CD4-positive, alpha-beta T cell treated with Interleukin-4 for 4 hours (primary cell): ENCODE measurements at regions not wholly inside any gene's neighbourhood (a gene's known extent, or its start where the extent isn't known, plus 50 kb on each side); places are given as distances from the start of the nearest gene placed in this dataset.

ENCODE experiments used
- DNase-seq: peaks from one replicate; pipeline ENCODE4 v3.0.0-alpha.2; 2020

DNA sequence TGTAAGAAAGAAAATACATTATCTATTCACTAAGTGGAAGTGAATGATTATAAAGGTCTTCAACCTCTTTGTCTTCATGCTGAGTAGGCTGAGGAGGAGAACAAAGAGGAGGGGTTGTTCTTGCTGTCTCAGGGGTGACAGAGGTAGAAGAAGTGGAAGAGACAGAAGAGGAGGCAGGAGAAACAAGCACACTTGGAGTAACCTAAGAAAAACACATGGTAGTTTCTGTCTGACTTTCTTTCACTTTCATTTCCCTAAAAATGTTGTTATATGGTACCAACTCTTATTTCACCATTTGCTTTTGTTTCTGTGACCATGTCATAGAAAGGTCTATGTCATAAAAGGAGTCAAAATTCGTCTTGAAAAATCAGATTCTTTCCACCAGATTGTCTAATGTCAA is 696.6 kb upstream of the BRINP3 start:
- no peak for DNase-seq

GRCh38 chr1:191176131-191176530 is 698.5 kb upstream of the BRINP3 start:
- DNase-seq, result no peak

- DNase-seq, result no peak
Measured at GRCh38 chr1:191206513-191207207, 729.0 kb upstream of the BRINP3 start.

DNA sequence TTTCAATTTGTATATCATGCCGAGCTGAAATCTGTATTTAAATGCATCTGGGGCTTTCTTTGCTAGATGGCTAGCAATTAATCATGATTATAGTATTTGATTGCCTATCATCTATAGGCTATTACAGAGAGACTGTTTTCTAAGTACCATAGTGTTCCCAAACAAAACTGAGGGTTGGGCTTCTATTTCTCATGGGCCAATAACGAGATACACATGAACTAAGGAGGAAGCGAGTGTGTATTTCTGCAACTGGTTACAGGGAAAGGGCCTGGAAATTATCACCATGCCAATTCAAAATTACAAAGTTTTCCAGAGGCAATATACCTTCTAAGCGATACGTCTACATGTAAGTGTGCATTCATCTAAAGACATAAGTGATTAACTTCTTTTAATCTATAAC is 744.5 kb upstream of the BRINP3 start:
- no peak for DNase-seq

- no peak for DNase-seq
Measured at GRCh38 chr1:191240925-191241324, 763.3 kb upstream of the BRINP3 start.

- no peak for DNase-seq
Measured at GRCh38 chr1:191255354-191256054, 777.8 kb upstream of the BRINP3 start.

DNA sequence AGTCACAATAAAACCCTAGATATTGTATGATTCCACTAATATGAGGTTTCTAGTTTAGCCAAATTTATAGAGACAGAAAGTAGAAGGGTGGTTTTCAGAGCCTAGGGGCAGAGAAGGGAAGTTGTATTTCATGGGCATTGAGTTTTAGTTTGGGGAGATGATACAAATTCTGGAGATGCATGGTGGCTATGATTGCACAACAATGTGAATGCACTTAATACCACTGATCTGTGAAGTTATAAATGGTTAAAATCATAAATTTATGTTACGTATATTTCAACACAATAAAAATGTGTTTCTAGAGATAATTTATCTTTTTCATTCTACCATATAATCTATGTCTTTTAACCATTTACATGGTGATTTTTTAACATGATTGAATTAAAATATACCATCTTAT is 779.3 kb upstream of the BRINP3 start:
- no peak for DNase-seq

DNA sequence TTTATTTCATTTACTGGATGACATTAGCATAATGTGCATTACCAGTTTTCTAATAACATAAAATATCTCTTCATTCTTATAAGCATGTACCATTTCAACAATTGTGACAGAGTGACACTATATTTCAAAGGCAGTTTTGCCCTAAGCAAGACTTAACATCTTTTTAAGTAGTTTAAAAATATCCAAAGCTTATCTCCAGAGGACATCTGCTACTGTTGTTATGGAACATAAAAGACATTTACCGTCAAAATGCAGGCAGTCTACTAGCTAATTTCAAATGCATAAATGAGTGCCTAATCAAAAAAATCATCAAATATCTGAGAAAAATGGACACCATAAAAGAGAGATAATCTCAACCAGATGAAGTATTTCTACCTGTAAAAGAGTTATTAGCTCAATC is 782.4 kb upstream of the BRINP3 start:
- no peak for DNase-seq

- no peak for DNase-seq
Measured at GRCh38 chr1:191261111-191261510, 783.4 kb upstream of the BRINP3 start.

- no peak for DNase-seq
Measured at GRCh38 chr1:191279266-191279800, 801.7 kb upstream of the BRINP3 start.

DNA sequence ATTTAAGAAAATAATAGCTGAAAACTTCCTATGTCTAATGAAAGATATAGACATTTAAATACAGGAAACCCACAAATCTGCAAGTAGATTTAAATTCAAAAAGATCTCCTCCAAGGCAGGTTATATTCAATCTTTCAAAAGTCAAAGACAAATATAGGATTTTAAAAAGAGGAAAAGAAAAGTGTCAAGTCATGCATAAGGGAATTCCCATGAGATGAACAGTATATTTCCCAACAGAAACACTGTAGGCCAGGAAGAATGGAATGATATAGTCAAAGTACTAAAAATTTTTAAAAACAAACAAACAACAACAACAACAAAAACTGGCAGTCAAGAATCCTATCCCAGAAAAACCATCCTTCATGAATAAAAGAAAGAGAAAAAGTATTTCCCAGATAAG is 806.5 kb upstream of the BRINP3 start:
- no peak for DNase-seq

DNA sequence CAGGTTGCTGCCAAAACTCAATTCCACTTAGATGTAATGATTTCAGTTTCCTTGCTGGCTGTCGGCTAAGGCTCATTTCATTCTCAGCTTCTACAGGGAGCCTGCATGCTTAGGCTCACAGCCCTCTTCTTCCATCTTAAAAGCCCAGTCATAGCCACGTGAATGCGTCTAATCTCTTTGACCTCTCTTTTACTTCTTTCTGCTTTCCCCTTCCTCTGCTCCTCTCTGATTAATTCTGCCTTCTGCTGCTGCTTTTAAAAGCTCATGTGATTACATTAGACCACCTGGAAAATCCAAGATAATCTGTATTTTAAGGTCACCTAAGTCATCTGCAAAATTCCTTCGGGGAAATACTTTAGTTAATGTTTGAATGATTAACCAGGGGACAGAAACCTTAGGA is 812.8 kb upstream of the BRINP3 start:
- DNase-seq, result no peak

GRCh38 chr1:191305370-191305769 is 827.7 kb upstream of the BRINP3 start:
- no peak for DNase-seq

DNA sequence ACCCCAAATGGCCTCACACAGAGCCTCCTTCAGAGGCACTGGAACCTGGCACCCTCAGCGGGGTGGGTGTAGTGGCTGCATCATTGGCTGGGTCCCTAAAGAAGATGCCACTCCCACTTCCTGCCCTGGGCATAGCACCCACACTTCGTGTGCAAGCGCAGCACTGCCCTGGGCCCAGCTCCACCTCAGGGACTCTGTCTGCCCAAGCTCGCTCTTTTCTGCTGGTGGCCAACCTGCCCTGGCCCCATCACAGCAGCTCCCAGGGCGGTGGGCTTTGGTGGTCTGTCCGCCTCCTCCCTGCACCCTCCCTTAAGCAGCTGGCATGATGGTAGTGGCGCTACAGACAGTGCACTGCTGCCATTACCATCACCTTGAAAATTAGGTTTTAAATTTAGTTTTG is 829.3 kb upstream of the BRINP3 start:
- no peak for DNase-seq

GRCh38 chr1:191320062-191320461 is 838.2 kb upstream of the RGS18 start:
- DNase-seq, result no peak

GRCh38 chr1:191327868-191328267 is 830.4 kb upstream of the RGS18 start:
- no peak for DNase-seq

DNA sequence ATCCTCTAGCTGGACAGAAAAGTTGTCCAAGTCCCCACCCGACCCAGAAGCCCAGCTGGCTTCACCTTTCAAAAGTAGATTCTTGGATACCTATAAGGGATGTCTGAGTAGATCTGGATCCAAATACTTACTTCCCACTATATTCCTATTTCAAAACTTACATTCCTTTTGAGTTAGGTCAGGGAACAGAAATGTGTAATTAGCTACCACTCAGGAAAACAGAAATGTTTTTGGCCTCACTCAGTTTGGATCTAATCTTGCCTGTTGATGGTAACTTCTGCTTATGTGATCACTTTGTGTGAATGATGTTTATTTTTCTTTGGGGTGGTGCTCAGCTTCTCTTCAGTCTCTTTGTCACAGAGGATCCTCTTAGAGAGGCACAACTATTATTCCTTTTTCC is 814.4 kb upstream of the RGS18 start:
- DNase-seq, result no peak

DNA sequence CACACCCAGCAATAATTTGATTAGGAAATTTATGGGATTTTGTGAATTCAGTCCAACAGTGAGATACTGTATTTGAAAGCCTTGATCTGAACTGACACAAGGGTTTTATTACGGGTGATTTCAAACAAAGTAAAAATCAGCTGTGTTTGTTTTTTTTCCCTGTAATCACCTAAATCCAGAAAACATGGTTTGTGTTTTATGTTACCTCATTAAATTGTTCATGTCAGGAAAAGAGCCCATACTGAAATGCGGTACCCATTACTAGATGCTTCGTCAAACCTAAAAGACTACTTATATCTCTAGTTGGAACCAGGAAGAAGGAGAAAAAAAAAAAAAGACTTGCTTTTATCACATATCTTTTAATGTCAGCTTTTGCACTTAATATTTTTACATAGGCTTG is 811.9 kb upstream of the RGS18 start:
- no peak for DNase-seq

GRCh38 chr1:191348328-191348727 is 809.9 kb upstream of the RGS18 start:
- no peak for DNase-seq

- no peak for DNase-seq
Measured at GRCh38 chr1:191350938-191351337, 807.3 kb upstream of the RGS18 start.

DNA sequence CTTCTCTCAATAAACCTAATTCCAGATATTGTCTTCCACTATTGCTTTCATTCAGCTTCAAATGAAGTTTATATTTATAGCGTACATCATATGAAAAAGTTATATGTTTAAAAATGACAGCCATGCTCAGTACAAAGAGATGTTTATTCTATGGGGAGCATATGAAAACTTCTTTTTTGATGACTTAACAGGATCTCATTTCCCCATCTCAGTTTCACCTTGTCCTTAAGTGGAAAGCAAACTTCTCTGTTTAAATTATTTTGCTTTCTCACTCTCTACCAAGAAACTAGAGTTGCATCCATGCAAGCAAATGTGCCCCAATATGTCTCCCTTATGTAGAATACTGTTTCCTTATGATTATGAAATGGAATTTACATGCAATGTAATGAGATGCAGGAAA is 799.5 kb upstream of the RGS18 start:
- DNase-seq, result no peak

DNA sequence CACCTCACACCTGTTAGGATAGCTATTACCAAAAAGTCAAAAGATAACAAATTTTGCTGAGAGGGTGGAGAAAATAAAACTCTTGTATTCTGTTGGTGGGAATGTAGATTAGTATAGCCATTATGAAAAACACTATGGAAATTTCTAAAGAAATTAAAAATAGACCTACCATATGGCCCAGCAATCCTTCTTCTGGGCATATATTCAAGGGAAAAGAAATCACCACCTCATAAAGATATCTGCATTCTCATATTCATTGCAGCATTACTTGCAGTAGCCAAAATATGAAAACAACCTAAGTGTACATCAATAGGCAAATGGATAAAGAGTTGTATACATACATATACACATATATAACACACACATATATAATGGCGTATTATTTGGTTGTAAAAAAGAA is 791.6 kb upstream of the RGS18 start:
- no peak for DNase-seq

DNA sequence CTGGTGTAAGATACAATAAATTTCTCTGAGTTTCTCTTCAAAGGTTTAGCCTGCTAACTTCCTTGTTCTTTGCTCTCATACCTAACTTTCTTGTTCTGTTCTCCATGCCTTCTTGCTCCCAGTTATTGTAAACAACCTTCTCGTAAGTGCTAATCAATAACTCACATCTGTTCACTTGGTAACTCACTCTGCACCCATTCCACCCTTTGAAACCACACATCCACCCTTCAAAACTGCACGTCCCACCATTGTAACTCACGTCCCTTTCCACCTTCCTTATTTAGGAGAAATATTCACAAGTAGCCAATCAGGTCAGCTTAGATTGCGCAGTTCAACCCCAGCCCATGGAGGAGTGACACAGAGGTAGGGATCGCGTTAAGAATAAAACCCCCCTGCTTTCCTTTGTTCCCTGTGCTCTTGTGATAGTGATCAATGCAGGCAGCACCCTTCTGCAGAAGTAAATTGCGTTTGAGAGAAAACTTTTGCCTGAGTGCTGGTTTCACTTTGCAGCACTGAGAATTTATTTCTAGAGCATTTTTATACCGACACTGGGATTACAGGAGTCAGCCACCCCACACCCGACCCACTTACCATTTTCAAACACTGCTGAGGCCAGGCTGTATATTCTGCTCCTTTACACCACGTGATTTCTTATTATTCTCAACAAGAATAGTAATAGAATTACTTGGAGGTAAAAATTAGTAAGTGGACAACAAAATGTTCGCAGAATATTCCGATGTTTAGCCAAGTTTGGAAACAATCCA is 789.2 kb upstream of the RGS18 start:
- no peak for DNase-seq

DNA sequence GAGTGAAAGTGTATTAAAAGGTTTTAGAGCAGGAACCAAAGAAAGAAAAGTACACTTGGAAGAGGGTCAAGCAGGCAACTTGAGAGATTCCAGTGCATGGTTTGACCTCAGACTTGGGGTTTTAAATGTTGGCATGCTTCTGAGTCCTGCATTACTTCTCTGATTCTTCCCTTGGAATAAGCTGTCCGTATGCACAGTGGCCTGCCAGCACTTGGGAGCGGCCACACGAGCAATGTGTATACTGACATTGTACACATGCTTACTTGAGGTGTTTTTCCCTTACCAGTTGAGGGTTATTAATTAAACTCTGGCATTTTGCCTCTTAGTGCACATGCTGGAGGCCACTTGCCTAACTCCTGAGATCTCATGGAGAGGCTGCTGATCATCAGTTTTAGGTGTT is 786.6 kb upstream of the RGS18 start:
- no peak for DNase-seq
